Neural progenitor cell (in vitro differentiated cells): ENCODE measurements at regions not wholly inside any gene's neighbourhood (a gene's known extent, or its start where the extent isn't known, plus 50 kb on each side); places are given as distances from the start of the nearest gene placed in this dataset.

Experiments used
- DNase-seq: peaks from one replicate; pipeline ENCODE4 v3.0.0-alpha.2; 2016; ENCODE audit warnings: low spot score
- H2AFZ ChIP-seq: fragments of 200-600 bp; sonication (generic); replicated peaks from 2 replicates; pipeline ENCODE4 v1.6.1; 2016; ENCODE audit warnings: antibody characterized with exemption
- H3F3A ChIP-seq: fragments of 200-600 bp; sonication (generic); 2 replicates; pipeline ENCODE4 v1.6.1; 2016; ENCODE audit warnings: antibody characterized with exemption, low read depth
- H3K27ac ChIP-seq: fragments of 200-600 bp; sonication (generic); 2 replicates; pipeline ENCODE4 v1.5.1; 2016; ENCODE audit warnings: mild to moderate bottlenecking
- H3K27me3 ChIP-seq: fragments of 200-600 bp; sonication (generic); 2 replicates; pipeline ENCODE4 v1.6.1; 2016; ENCODE audit warnings: mild to moderate bottlenecking, moderate library complexity
- H3K36me3 ChIP-seq: fragments of 200-600 bp; sonication (generic); 2 replicates; pipeline ENCODE4 v1.5.1; 2016
- H3K4me1 ChIP-seq: fragments of 200-600 bp; sonication (generic); 2 replicates; pipeline ENCODE4 v1.6.1; 2016; ENCODE audit warnings: mixed run types
- H3K4me2 ChIP-seq: fragments of 200-600 bp; sonication (generic); 2 replicates; pipeline ENCODE4 v1.6.1; 2016
- H3K4me3 ChIP-seq: fragments of 200-600 bp; sonication (generic); 2 replicates; pipeline ENCODE4 v1.5.1; 2016
- H3K79me2 ChIP-seq: fragments of 200-600 bp; sonication (generic); 2 replicates; pipeline ENCODE4 v1.6.1; 2016; ENCODE audit warnings: low read depth
- H3K9ac ChIP-seq: fragments of 200-600 bp; sonication (generic); 2 replicates; pipeline ENCODE4 v1.6.1; 2016
- H3K9me3 ChIP-seq: fragments of 200-600 bp; sonication (generic); 2 replicates; pipeline ENCODE4 v1.5.1; 2016; ENCODE audit warnings: low read depth
- H4K20me1 ChIP-seq: fragments of 200-600 bp; sonication (generic); 2 replicates; pipeline ENCODE4 v1.6.1; 2016; ENCODE audit warnings: low read depth
- H3K27ac Mint-ChIP-seq: 3 replicates; pipeline ENCODE4 v1.8.0; 2021; ENCODE audit warnings: mixed read lengths
- H3K27me3 Mint-ChIP-seq: 2 replicates; pipeline ENCODE4 v1.8.0; 2022; ENCODE audit warnings: low read depth, mild to moderate bottlenecking, inconsistent platforms, moderate library complexity, mixed read lengths; ENCODE audit not compliant: insufficient read depth
- H3K36me3 Mint-ChIP-seq: 3 replicates; pipeline ENCODE4 v1.8.0; 2021; ENCODE audit warnings: mixed read lengths
- H3K4me1 Mint-ChIP-seq: 3 replicates; pipeline ENCODE4 v1.8.0; 2021; ENCODE audit warnings: mixed read lengths
- H3K4me3 Mint-ChIP-seq: 3 replicates; pipeline ENCODE4 v1.8.0; 2021; ENCODE audit warnings: mild to moderate bottlenecking, moderate library complexity, mixed read lengths
- H3K9me3 Mint-ChIP-seq: 3 replicates; pipeline ENCODE4 v1.8.0; 2020; ENCODE audit warnings: mixed read lengths
- EZH2 ChIP-seq: fragments of 200-600 bp; sonication (generic); IDR thresholded peaks from 2 replicates; pipeline ENCODE4 v1.6.1; 2017; ENCODE audit warnings: antibody characterized with exemption, mild to moderate bottlenecking, moderate library complexity
- EZH2phosphoT487 ChIP-seq: fragments of 200-600 bp; sonication (generic); IDR thresholded peaks from 2 replicates; pipeline ENCODE4 v1.6.1; 2017; ENCODE audit warnings: antibody characterized with exemption
- TF ChIP-seq, protein P1 (sequence below): fragments of 200-600 bp; sonication (generic); IDR thresholded peaks from 2 replicates; pipeline ENCODE4 v1.5.1; 2017; ENCODE audit warnings: antibody characterized with exemption, mild to moderate bottlenecking

DNA sequence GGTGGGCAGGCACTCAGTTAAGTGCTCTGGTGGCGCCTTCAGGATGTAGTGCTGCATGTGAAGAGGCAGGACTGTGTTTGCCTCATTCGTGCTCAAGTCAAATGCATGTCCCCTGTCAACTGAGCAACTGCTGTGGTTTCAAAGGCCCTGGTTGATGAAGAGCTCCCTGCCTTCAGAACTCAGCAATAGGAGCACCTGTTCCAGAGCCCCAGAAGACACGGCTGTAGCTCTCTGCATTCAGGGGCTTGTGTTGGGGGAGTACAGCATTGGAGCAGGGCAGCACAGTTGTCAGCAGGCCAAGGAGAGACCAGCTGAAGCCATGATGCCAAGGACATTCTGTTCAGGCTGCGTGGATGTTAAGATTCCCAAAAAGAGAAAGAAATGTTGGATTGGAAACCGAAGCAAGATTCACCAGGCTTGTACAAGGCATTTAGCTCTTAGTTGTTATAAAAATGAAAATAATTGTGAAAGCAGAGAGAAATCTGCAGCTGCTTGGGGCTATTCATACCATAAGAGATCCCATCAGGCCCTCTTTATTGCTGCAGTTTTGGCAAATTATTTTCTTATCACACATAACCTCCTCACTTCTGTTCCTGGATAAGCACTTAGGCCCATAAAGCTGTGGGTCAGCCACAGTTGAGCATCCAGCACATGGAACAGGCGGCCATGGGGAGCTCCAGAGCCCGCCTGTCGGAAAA is 252.4 kb upstream of the ZNF521 start:
- no peak overlapping the region for H3K27ac Mint-ChIP-seq
- H3K36me3 Mint-ChIP-seq: peaks cover 2% of the 10 kb centered on the region
- Histone ChIP-seq H3K4me2 (no peak overlapping the region), H3K9ac (no peak overlapping the region), H3K27me3 (no peaks in the 10 kb centered on the region), H3F3A (no peaks in the 10 kb centered on the region), H2AFZ (no peak overlapping the region), H3K4me3 (no peak overlapping the region), H3K9me3 (no peaks in the 10 kb centered on the region), H3K4me1 (peaks cover 6% of the 10 kb centered on the region), H4K20me1 (no peaks in the 10 kb centered on the region), H3K36me3 (no peaks in the 10 kb centered on the region), H3K27ac (no peak overlapping the region), H3K79me2 (no peaks in the 10 kb centered on the region)
- peaks cover 23% of the 10 kb centered on the region for H3K4me1 Mint-ChIP-seq
- no peak for DNase-seq
- H3K27me3 Mint-ChIP-seq: peaks cover 4% of the 10 kb centered on the region
- peaks cover 5% of the 10 kb centered on the region for H3K9me3 Mint-ChIP-seq
- H3K4me3 Mint-ChIP-seq: no peak overlapping the region
- TF ChIP-seq, protein P1, sequence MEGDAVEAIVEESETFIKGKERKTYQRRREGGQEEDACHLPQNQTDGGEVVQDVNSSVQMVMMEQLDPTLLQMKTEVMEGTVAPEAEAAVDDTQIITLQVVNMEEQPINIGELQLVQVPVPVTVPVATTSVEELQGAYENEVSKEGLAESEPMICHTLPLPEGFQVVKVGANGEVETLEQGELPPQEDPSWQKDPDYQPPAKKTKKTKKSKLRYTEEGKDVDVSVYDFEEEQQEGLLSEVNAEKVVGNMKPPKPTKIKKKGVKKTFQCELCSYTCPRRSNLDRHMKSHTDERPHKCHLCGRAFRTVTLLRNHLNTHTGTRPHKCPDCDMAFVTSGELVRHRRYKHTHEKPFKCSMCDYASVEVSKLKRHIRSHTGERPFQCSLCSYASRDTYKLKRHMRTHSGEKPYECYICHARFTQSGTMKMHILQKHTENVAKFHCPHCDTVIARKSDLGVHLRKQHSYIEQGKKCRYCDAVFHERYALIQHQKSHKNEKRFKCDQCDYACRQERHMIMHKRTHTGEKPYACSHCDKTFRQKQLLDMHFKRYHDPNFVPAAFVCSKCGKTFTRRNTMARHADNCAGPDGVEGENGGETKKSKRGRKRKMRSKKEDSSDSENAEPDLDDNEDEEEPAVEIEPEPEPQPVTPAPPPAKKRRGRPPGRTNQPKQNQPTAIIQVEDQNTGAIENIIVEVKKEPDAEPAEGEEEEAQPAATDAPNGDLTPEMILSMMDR: no peak
- TF ChIP-seq EZH2 (no peak), EZH2phosphoT487 (no peak)

DNA sequence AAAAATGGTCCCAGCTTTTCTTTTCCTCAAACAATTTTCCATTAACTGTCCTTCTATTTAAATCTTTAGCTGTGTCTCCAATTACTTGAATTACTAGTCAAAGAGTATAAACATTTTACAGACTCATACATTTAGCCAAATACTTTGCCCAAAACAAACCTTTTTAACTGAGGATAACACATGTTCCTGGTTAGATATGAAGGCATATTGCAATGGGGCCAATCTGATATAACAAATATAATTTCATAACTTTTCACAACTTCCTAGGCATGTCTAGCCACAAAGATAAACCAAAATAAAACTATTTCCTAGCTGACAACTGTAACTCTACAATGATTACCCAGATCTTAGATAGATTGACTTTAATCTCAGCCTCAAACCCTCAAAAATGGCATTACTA is 247.5 kb upstream of the ZNF521 start:
- no peaks in the 10 kb centered on the region for H3K9me3 Mint-ChIP-seq
- Histone ChIP-seq H4K20me1 (no peaks in the 10 kb centered on the region), H3K4me2 (no peak overlapping the region), H3K79me2 (no peaks in the 10 kb centered on the region), H3K27ac (no peak overlapping the region), H2AFZ (no peak overlapping the region), H3K9me3 (no peaks in the 10 kb centered on the region), H3F3A (no peaks in the 10 kb centered on the region), H3K9ac (no peak overlapping the region), H3K27me3 (no peaks in the 10 kb centered on the region), H3K4me1 (no peaks in the 10 kb centered on the region), H3K36me3 (no peaks in the 10 kb centered on the region), H3K4me3 (no peak overlapping the region)
- H3K4me3 Mint-ChIP-seq: no peak overlapping the region
- no peak for DNase-seq
- peaks cover 4% of the 10 kb centered on the region for H3K27me3 Mint-ChIP-seq
- no peak overlapping the region for H3K27ac Mint-ChIP-seq
- H3K4me1 Mint-ChIP-seq: peaks cover 33% of the 10 kb centered on the region
- H3K36me3 Mint-ChIP-seq: peaks cover 2% of the 10 kb centered on the region
- TF ChIP-seq, protein P1: no peak
- TF ChIP-seq EZH2phosphoT487 (no peak), EZH2 (no peak)

DNA sequence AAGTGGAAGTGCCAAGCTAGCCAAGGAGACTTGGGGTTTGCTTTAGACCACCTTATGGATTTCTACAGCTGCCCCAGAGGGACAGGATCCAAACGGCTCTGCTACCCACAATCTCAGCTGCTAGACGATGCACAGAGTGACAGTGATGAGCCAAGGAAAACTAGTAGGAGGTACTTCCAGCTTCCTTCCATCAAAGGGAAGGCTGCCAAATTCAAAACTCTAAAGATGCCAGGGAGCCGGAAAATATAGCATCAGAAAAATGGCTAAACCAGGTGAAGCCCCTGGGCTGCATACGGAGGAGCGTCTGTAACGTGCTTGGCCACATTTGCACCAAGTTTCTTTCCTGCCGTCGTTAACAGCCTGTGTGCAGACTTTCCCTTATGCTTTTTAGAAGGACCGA is 245.5 kb upstream of the ZNF521 start:
- TF ChIP-seq EZH2 (no peak), EZH2phosphoT487 (no peak)
- TF ChIP-seq, protein P1: no peak
- H3K4me1 ChIP-seq: peaks cover under 1% of the 10 kb centered on the region
- no peaks in the 10 kb centered on the region for H3K36me3 ChIP-seq
- no peak for DNase-seq
- H3K4me3 Mint-ChIP-seq: no peak overlapping the region
- H3K9me3 Mint-ChIP-seq: no peaks in the 10 kb centered on the region
- H3K27me3 ChIP-seq: no peaks in the 10 kb centered on the region
- no peak overlapping the region for H2AFZ ChIP-seq
- H3K4me2 ChIP-seq: no peak overlapping the region
- H3K27me3 Mint-ChIP-seq: peaks cover 5% of the 10 kb centered on the region
- no peaks in the 10 kb centered on the region for H3K79me2 ChIP-seq
- H3K9me3 ChIP-seq: no peaks in the 10 kb centered on the region
- no peaks in the 10 kb centered on the region for H3F3A ChIP-seq
- no peak overlapping the region for H3K27ac Mint-ChIP-seq
- no peak overlapping the region for H3K27ac ChIP-seq
- H3K4me3 ChIP-seq: no peak overlapping the region
- H3K4me1 Mint-ChIP-seq: peaks cover 30% of the 10 kb centered on the region
- no peak overlapping the region for H3K9ac ChIP-seq
- H4K20me1 ChIP-seq: no peaks in the 10 kb centered on the region
- peaks cover 2% of the 10 kb centered on the region for H3K36me3 Mint-ChIP-seq
